HepG2 (cell line): ENCODE measurements at regions not wholly inside any gene's neighbourhood (a gene's known extent, or its start where the extent isn't known, plus 50 kb on each side); places are given as distances from the start of the nearest gene placed in this dataset.

Experiments used
- ETV5 ChIP-seq: IDR thresholded peaks from 2 replicates; pipeline ENCODE4 v1.6.1; 2018; ENCODE audit warnings: missing biosample characterization, missing genetic modification reagents, inconsistent platforms, borderline replicate concordance
- HDAC1 ChIP-seq: sonication (generic); formaldehyde crosslinking; IDR thresholded peaks from 2 replicates; pipeline ENCODE4 v1.5.1; 2020; ENCODE audit warnings: mild to moderate bottlenecking, missing genetic modification reagents
- HNF4A ChIP-seq: sonication (generic); formaldehyde crosslinking; IDR thresholded peaks from 2 replicates; pipeline ENCODE4 v1.4.0; 2020; ENCODE audit warnings: missing genetic modification reagents
- IKZF4 ChIP-seq: sonication (generic); formaldehyde crosslinking; IDR thresholded peaks from 2 replicates; pipeline ENCODE4 v1.5.1; 2020; ENCODE audit warnings: borderline replicate concordance, mild to moderate bottlenecking, low read depth, missing genetic modification reagents; ENCODE audit errors: not compliant biosample characterization
- KDM5B ChIP-seq: sonication (generic); formaldehyde crosslinking; IDR thresholded peaks from 2 replicates; pipeline ENCODE4 v1.4.0; 2020; ENCODE audit warnings: missing genetic modification reagents, mild to moderate bottlenecking, borderline replicate concordance
- NRL ChIP-seq: sonication (generic); formaldehyde crosslinking; IDR thresholded peaks from 2 replicates; pipeline ENCODE4 v1.5.0; 2020; ENCODE audit warnings: missing genetic modification reagents, mild to moderate bottlenecking, moderate library complexity, borderline replicate concordance
- RAD51 ChIP-seq: fragments of 450-650 bp; IDR thresholded peaks from 2 replicates; pipeline ENCODE4 v1.6.1; 2016; ENCODE audit warnings: borderline replicate concordance
- SP5 ChIP-seq: IDR thresholded peaks from 2 replicates; pipeline ENCODE4 v1.6.1; 2016; ENCODE audit warnings: low read depth, borderline replicate concordance
- ZC3H13 ChIP-seq: sonication (generic); formaldehyde crosslinking; IDR thresholded peaks from 2 replicates; pipeline ENCODE4 v1.8.1; 2023; ENCODE audit warnings: mild to moderate bottlenecking, missing genetic modification reagents, moderate library complexity
- ZFP82 ChIP-seq: sonication (generic); formaldehyde crosslinking; IDR thresholded peaks from 2 replicates; pipeline ENCODE4 v1.5.1; 2020; ENCODE audit warnings: mild to moderate bottlenecking, missing genetic modification reagents, borderline replicate concordance
- ZMYM3 ChIP-seq: sonication (generic); formaldehyde crosslinking; IDR thresholded peaks from 2 replicates; pipeline ENCODE4 v1.5.1; 2020; ENCODE audit warnings: mild to moderate bottlenecking, missing genetic modification reagents
- ZNF232 ChIP-seq: sonication (generic); formaldehyde crosslinking; IDR thresholded peaks from 2 replicates; pipeline ENCODE4 v1.4.0; 2020; ENCODE audit warnings: missing genetic modification reagents, borderline replicate concordance
- ZNF3 ChIP-seq: IDR thresholded peaks from 2 replicates; pipeline ENCODE4 v1.7.0; 2017; ENCODE audit warnings: inconsistent platforms
- ZNF329 ChIP-seq: sonication (generic); formaldehyde crosslinking; IDR thresholded peaks from 2 replicates; pipeline ENCODE4 v1.9.0; 2021; ENCODE audit warnings: low read depth, mild to moderate bottlenecking, missing genetic modification reagents
- ZNF615 ChIP-seq: sonication (generic); formaldehyde crosslinking; IDR thresholded peaks from 2 replicates; pipeline ENCODE4 v1.5.0; 2020; ENCODE audit warnings: mild to moderate bottlenecking, missing genetic modification reagents, borderline replicate concordance
- ZNF672 ChIP-seq: sonication (generic); formaldehyde crosslinking; IDR thresholded peaks from 2 replicates; pipeline ENCODE4 v1.8.1; 2022; ENCODE audit warnings: missing genetic modification reagents
- TF ChIP-seq, protein P1 (sequence below): sonication (generic); formaldehyde crosslinking; IDR thresholded peaks from 2 replicates; pipeline ENCODE4 v1.8.0; 2022; ENCODE audit warnings: missing genetic modification reagents, low read depth, mild to moderate bottlenecking, borderline replicate concordance
- TF ChIP-seq, protein P2 (sequence below): sonication (generic); formaldehyde crosslinking; IDR thresholded peaks from 2 replicates; pipeline ENCODE4 v1.5.0; 2020; ENCODE audit warnings: mild to moderate bottlenecking, missing genetic modification reagents
- TF ChIP-seq, protein P3 (sequence below): sonication (generic); formaldehyde crosslinking; IDR thresholded peaks from 2 replicates; pipeline ENCODE4 v1.4.0; 2020; ENCODE audit warnings: mild to moderate bottlenecking, missing genetic modification reagents
- TF ChIP-seq, protein P4 (sequence below): IDR thresholded peaks from 2 replicates; pipeline ENCODE4 v1.6.1; 2016; ENCODE audit warnings: low read depth, missing genetic modification reagents, missing compliant biosample characterization

DNA sequence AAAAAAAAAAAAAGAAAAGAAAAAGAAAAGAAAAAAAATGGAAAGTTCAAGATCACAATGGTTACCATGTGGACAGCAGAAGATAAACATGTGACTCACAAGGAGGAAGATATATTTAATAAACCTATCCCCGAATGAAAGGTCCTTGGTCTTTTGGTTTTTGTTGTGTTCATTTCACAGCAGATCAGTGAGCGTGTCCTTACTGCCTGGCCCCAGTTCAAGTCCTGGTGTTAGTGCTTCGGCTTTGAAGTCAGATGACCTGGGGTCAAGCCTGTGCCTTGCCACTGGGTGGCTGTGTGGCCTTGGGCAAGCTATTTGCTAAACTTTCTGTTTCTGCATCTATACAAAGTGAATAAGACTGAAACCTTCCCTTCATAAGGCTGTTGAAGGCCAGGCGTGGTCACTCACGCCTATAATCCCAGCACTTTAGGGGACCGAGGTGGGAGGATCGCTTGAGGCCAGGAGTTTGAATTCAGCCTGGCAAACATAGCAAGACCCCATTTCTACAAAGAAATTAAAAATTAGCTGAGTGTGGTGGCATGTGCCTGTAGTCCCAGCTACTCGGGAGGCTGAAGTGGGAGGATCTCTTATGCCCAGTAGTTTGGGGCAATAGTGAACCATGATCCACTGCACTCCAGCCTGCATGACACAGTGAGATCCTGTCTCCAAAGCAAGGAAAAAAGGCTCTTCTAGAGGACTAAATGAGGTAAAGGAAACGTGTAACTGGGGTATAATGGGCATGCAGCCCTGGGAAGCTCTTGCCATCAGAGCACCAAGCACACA, 94.5 kb upstream of the SPATA31D4 start (continued):
- TF ChIP-seq ZNF329 (CRISPR knock-in tag) (no peak), KDM5B (CRISPR knock-in tag) (no peak), IKZF4 (no peak), HNF4A (CRISPR knock-in tag) (peak; percentile 74), HDAC1 (CRISPR knock-in tag) (peak; percentile 76), NRL (no peak), RAD51 (no peak), ZNF3 (CRISPR knock-in tag) (no peak), ZC3H13 (CRISPR knock-in tag) (no peak), ZNF232 (peak; percentile 72; the same call in 1 of the 2 replicates), ZNF672 (CRISPR knock-in tag) (no peak), ZMYM3 (CRISPR knock-in tag) (peak; percentile 84), ZFP82 (CRISPR knock-in tag) (no peak), SP5 (0 out of 2 replicates have a peak, but pooled peaks have one; percentile 38), ZNF615 (CRISPR knock-in tag) (no peak), ETV5 (CRISPR knock-in tag) (no peak; the same call in 1 of the 2 replicates)
- TF ChIP-seq, protein P1, sequence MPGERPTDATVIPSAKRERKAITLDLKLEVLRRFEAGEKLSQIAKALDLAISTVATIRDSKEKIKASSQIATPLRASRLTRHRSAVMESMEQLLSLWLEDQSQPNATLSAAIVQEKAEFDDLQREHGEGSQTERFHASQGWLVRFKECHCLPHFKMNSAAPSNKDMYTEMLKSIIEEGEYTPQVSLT (CRISPR knock-in tag): no peak
- TF ChIP-seq, protein P2, sequence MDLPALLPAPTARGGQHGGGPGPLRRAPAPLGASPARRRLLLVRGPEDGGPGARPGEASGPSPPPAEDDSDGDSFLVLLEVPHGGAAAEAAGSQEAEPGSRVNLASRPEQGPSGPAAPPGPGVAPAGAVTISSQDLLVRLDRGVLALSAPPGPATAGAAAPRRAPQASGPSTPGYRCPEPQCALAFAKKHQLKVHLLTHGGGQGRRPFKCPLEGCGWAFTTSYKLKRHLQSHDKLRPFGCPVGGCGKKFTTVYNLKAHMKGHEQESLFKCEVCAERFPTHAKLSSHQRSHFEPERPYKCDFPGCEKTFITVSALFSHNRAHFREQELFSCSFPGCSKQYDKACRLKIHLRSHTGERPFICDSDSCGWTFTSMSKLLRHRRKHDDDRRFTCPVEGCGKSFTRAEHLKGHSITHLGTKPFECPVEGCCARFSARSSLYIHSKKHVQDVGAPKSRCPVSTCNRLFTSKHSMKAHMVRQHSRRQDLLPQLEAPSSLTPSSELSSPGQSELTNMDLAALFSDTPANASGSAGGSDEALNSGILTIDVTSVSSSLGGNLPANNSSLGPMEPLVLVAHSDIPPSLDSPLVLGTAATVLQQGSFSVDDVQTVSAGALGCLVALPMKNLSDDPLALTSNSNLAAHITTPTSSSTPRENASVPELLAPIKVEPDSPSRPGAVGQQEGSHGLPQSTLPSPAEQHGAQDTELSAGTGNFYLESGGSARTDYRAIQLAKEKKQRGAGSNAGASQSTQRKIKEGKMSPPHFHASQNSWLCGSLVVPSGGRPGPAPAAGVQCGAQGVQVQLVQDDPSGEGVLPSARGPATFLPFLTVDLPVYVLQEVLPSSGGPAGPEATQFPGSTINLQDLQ (CRISPR knock-in tag): no peak
- TF ChIP-seq, protein P3, sequence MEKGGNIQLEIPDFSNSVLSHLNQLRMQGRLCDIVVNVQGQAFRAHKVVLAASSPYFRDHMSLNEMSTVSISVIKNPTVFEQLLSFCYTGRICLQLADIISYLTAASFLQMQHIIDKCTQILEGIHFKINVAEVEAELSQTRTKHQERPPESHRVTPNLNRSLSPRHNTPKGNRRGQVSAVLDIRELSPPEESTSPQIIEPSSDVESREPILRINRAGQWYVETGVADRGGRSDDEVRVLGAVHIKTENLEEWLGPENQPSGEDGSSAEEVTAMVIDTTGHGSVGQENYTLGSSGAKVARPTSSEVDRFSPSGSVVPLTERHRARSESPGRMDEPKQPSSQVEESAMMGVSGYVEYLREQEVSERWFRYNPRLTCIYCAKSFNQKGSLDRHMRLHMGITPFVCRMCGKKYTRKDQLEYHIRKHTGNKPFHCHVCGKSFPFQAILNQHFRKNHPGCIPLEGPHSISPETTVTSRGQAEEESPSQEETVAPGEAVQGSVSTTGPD (CRISPR knock-in tag): no peak
- TF ChIP-seq, protein P4, sequence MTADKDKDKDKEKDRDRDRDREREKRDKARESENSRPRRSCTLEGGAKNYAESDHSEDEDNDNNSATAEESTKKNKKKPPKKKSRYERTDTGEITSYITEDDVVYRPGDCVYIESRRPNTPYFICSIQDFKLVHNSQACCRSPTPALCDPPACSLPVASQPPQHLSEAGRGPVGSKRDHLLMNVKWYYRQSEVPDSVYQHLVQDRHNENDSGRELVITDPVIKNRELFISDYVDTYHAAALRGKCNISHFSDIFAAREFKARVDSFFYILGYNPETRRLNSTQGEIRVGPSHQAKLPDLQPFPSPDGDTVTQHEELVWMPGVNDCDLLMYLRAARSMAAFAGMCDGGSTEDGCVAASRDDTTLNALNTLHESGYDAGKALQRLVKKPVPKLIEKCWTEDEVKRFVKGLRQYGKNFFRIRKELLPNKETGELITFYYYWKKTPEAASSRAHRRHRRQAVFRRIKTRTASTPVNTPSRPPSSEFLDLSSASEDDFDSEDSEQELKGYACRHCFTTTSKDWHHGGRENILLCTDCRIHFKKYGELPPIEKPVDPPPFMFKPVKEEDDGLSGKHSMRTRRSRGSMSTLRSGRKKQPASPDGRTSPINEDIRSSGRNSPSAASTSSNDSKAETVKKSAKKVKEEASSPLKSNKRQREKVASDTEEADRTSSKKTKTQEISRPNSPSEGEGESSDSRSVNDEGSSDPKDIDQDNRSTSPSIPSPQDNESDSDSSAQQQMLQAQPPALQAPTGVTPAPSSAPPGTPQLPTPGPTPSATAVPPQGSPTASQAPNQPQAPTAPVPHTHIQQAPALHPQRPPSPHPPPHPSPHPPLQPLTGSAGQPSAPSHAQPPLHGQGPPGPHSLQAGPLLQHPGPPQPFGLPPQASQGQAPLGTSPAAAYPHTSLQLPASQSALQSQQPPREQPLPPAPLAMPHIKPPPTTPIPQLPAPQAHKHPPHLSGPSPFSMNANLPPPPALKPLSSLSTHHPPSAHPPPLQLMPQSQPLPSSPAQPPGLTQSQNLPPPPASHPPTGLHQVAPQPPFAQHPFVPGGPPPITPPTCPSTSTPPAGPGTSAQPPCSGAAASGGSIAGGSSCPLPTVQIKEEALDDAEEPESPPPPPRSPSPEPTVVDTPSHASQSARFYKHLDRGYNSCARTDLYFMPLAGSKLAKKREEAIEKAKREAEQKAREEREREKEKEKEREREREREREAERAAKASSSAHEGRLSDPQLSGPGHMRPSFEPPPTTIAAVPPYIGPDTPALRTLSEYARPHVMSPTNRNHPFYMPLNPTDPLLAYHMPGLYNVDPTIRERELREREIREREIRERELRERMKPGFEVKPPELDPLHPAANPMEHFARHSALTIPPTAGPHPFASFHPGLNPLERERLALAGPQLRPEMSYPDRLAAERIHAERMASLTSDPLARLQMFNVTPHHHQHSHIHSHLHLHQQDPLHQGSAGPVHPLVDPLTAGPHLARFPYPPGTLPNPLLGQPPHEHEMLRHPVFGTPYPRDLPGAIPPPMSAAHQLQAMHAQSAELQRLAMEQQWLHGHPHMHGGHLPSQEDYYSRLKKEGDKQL (CRISPR knock-in tag): peak; percentile 67; the same call in 1 of the 2 replicates
